WI38 (cell line): ENCODE measurements at regions not wholly inside any gene's neighbourhood (a gene's known extent, or its start where the extent isn't known, plus 50 kb on each side); places are given as distances from the start of the nearest gene placed in this dataset.

Source experiments
- H3K4me3 ChIP-seq: 2 replicates; pipeline ENCODE4 v1.5.1; 2011; ENCODE audit warnings: low read depth, mild to moderate bottlenecking, control low read depth, low read length
- CTCF ChIP-seq: IDR thresholded peaks from 2 replicates; pipeline ENCODE4 v1.5.1; 2012; ENCODE audit warnings: low read depth, mild to moderate bottlenecking, control low read depth, low read length

GRCh38 chr3:148101061-148101460 lies 596.6 kb upstream of the AGTR1 start:
- no peak overlapping the region for H3K4me3 ChIP-seq
- no peak for TF ChIP-seq CTCF

- TF ChIP-seq CTCF = no peak
- H3K4me3 ChIP-seq = no peak overlapping the region
These were observed 595.5 kb upstream of the AGTR1 start for GRCh38 chr3:148102156-148102555.

- H3K4me3 ChIP-seq = no peak overlapping the region
- TF ChIP-seq CTCF = no peak
These were observed 591.6 kb upstream of the AGTR1 start for GRCh38 chr3:148106062-148106461.

- no peak overlapping the region for H3K4me3 ChIP-seq
- no peak for TF ChIP-seq CTCF
These were observed 570.7 kb upstream of the AGTR1 start for GRCh38 chr3:148126956-148127355.

- no peak overlapping the region for H3K4me3 ChIP-seq
- TF ChIP-seq CTCF = no peak
These were observed 569.6 kb upstream of the AGTR1 start for GRCh38 chr3:148128136-148128535.

GRCh38 chr3:148131990-148132638 lies 565.6 kb upstream of the AGTR1 start:
- TF ChIP-seq CTCF = no peak
- no peak overlapping the region for H3K4me3 ChIP-seq

- TF ChIP-seq CTCF = no peak
- no peak overlapping the region for H3K4me3 ChIP-seq
These were observed 560.9 kb upstream of the AGTR1 start for GRCh38 chr3:148136816-148137215.
